ENCODE measurements at regions not wholly inside any gene's neighbourhood (a gene's known extent, or its start where the extent isn't known, plus 50 kb on each side); places are given as distances from the start of the nearest gene placed in this dataset.
"Not testable (repeated sequence)": the region's sequence is repeated elsewhere in the genome, so short reads cannot be mapped to it uniquely, and the experiment has no call there.

- DNase-seq (ENCODE audit: low read depth) = no peak
These were observed 446.6 kb upstream of the HNRNPA3 start for GRCh38 chr2:176766005-176766404.

DNA sequence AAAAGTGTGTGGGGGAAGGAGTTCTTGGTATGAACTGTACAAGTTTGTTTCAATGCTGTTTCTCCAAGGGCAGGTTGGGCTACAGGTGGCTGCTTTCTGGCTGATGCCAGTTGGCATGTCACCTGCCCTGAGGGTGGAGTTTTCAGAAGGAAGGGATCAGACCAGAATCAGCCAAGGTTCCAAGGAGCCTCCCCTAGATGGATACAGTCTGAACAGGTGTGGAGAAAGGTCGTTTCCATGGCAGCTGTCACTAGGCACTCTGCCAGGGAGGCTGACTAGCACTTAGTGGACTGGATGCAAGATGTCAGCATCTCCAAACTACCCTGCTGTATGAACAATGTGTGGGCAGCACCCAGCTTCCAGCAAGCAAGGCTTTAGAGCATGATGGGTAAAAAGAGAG is 444.4 kb upstream of the HNRNPA3 start:
- DNase-seq (ENCODE audit: low read depth) = no peak

- DNase-seq (ENCODE audit: low read depth) = no peak
These were observed 443.6 kb upstream of the HNRNPA3 start for GRCh38 chr2:176769021-176769420.

DNA sequence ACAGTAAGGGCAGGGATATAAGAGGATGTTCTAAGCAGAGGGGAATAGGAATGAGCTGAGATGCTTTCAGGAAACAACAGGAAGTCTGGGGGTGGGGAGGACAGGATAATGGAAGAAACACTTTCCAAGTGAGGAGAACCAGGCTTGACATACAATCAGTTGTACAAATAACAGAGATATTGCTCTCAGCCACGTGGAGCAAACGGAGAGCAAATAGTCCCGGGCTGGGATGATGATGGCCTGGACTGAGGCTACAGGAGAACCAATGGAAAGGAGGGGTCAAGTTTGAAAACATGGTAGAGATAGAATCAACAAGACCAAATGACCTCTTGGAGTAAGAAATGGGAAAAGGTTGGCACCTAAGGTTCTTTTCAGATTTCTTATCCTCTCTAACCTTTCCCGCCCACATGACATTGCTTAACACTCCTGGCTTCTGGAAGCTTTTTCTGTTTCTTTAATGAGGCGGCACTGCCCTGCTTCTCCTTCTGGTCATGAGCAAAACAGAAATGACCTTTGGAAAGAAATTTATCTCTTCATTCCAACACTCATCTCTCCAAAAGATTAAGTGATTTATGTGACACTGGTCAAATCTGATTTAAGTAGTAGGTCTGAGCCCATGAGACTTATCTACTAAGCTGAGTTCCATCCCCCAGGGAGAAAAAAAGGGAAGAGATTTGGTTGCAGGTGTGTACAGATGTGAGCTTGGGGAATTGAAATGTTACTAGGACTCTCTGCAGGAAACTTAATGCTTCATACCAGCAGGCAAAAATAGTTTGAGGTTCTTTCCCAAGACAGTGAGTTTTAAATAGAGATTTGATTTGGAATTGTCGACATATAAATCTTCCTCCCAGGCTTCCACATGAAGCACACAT is 442.9 kb upstream of the HNRNPA3 start:
- no peak for DNase-seq (ENCODE audit: low read depth)

- DNase-seq (ENCODE audit: low read depth) = no peak
These were observed 439.8 kb upstream of the HNRNPA3 start for GRCh38 chr2:176772816-176773215.

- no peak for DNase-seq (ENCODE audit: low read depth)
These were observed 437.7 kb upstream of the HNRNPA3 start for GRCh38 chr2:176774766-176775451.

GRCh38 chr2:176777262-176777661 is 435.3 kb upstream of the HNRNPA3 start:
- no peak for DNase-seq (ENCODE audit: low read depth)

GRCh38 chr2:176779917-176780316 is 432.7 kb upstream of the HNRNPA3 start:
- no peak for DNase-seq (ENCODE audit: low read depth)

- no peak for DNase-seq (ENCODE audit: low read depth)
These were observed 432.2 kb upstream of the HNRNPA3 start for GRCh38 chr2:176780348-176780747.

DNA sequence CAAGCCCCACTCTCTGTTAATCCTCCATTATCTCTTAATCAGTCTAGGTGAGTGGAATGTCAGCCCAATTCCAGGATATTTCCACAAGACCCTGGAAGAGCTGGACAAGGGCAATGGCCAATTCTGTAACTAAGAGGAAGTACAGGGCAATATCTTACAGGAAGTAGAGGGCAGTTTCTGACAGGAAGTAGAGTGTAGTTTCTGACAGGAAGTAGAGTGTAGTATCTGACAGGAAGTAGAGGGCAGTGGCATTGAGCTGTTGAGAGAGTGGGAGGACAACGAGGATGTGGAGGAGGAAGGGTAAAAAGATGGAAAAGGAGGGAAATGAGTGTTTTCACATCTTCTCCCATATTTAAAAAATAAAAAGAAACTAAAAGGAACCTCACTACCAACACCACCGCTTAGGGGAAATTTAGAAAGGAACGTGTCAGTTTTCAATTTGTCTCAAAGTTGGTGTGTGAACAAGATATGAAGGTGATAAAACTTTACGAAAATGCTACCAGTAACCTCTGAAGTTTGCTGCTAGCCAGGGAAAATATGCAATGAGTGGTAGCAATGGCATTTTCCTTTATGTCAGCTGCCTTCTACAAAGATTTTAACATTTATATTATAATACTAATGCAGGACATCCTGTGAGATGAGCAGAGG is 430.9 kb upstream of the HNRNPA3 start:
- no peak for DNase-seq (ENCODE audit: low read depth)

DNA sequence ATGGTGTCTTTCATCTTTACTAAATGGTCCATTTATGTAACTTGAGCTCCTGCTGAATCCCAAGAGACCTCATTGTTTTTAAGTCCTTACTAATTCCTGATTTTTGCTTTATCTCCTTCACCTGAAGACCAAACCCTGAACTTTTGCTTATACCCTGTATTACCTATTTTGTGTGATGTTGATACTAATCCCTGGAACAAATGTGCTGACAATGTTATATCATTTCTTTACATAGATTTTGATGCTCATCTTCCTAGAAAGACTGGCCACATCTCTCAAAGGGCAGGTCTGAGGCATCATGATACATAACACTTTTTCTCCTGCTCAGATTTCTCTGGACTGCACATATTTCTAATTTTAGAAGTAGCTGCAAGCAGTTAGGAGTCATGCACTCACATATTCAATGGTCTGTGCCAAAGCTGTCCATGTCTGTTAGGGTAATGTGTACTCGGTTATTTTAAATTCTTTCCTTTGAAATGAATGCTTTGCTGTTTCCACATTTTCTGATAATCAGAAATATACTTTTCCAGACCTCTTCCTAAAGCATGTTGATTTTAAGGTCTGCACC is 427.9 kb upstream of the HNRNPA3 start:
- DNase-seq (ENCODE audit: low read depth) = no peak

DNA sequence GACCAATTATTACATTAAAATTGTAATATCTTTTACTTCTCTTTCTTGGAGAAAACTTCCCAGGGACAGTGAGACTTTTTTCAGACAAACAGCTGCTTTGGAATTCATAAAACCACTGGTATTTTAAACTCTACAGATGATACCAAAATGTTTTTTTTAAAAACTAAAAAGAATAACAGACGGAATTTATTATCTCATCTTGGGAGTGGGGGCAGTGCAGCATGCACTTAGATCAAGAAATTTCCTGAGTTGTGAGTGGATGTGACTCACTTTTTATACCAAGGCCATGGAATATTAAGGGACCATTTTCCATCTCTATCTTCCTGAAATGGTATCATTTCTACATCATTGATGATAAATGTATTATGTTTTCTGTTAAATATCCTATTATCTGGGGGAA is 422.8 kb upstream of the HNRNPA3 start:
- DNase-seq (ENCODE audit: low read depth) = no peak

DNA sequence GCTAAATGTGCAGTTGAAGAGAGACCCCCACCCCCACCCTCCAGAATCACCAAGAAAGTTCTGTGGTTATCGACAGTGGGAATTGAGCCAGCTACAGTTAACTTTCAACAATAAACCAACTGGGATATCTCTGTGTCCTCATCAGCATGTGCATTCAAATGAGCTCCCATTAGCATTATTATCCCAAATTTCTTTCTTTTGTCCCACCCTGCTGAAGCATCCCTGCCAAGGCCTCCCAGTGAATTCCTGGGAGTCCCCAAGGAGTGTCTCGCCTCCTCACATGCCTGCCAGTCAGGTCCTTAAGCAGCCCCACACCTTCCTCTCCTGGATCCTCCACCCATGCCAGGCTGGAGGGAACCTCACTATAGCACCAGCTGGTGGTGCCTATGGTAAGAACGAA is 422.1 kb upstream of the HNRNPA3 start:
- DNase-seq (ENCODE audit: low read depth) = no peak

GRCh38 chr2:176793792-176794191 is 418.8 kb upstream of the HNRNPA3 start:
- no peak for DNase-seq (ENCODE audit: low read depth)

DNA sequence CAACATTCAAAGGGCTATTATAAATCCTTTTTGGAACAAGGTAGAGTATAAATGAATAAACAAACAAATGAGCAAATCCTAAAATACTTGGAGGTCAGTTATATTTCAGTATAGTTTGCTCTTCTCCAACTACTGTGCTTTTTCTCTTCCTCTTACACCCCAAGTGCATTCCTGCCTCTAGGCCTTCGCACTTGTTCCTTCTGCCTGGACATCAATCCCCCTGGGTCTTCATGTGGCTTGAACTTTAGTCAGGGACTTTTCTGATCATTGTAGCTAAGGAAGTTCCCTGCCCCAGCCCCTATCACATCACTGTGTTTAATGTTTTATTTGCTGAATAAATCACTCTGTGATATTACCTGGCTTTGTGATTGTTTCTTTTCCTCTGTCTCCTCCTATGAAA is 418.2 kb upstream of the HNRNPA3 start:
- DNase-seq (ENCODE audit: low read depth) = no peak

DNA sequence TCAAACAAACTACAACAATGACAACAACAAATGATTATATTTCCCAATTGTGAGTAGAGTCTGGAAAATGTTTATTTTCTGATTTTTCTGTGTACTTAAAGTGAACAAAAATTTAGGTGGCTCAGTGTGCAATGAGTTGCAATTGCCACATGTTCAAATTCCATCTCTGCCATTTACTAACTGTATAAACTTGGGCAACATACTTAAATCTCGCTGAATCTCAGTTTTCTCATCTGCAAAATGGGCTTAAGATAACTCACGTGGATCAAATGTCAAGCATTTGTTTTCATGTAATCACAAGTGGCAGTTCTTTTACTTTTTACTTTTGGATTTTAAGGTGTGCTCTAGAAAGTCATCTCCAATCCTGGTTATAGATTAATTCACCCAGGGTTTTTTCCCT is 416.8 kb upstream of the HNRNPA3 start:
- DNase-seq (ENCODE audit: low read depth) = no peak

DNA sequence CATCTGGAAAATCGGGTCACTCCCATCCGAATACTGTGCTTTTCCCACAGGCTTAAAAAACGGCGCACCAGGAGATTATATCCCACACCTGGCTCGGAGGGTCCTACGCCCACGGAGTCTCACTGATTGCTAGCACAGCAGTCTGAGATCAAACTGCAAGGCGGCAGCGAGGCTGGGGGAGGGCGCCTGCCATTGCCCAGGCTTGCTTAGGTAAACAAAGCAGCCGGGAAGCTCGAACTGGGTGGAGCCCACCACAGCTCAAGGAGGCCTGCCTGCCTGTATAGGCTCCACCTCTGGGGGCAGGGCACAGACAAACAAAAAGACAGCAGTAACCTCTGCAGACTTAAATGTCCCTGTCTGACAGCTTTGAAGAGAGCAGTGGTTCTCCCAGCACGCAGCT is 415.9 kb upstream of the HNRNPA3 start:
- DNase-seq (ENCODE audit: low read depth) = not testable (repeated sequence)

DNA sequence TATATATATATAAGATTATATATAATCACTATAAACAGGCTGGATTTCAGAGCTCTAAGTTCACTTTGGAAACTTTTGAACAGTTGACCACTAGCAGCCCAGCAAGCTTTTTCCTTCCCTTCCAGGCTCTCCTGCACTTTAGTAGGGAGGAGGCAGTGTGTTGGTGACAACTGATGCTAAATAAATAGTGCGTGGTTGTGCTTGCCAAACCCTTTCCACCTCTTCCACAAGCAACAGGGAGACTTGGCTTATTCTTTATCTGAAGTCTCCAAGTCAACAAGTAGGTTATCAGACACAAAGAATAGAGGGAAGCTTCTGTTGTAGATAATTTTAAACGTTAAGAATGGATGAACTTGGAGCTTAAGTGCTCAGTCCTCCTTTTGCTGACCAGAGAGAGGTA is 408.2 kb upstream of the HNRNPA3 start:
- DNase-seq (ENCODE audit: low read depth) = no peak

- no peak for DNase-seq (ENCODE audit: low read depth)
These were observed 407.2 kb upstream of the HNRNPA3 start for GRCh38 chr2:176805345-176805744.

GRCh38 chr2:176812246-176812775 is 400.3 kb upstream of the HNRNPA3 start:
- DNase-seq (ENCODE audit: low read depth) = no peak

DNA sequence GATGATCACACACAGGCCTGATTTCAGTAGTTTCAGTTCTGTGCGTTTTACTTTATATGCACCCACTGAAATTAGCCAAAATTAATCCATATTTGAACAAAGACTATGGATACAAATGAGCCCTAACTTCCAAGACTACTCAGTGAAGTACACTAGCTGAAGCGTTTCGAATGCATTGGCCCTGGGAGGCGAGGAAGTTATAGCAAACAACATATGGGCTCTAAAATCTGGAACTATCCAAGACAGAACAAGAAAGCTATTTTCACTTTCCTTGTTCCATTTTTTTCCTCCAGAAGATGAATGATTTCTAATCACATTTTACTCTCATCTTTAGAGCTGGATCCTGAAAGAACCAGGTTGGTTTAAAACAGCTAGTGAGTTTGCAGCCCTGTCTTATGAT is 399.4 kb upstream of the HNRNPA3 start:
- DNase-seq (ENCODE audit: low read depth) = no peak

GRCh38 chr2:176813621-176814049 is 399.0 kb upstream of the HNRNPA3 start:
- no peak for DNase-seq (ENCODE audit: low read depth)

Measured in fibroblast of gingiva (primary cell).